H1 (cell line): ENCODE measurements at regions not wholly inside any gene's neighbourhood (a gene's known extent, or its start where the extent isn't known, plus 50 kb on each side); places are given as distances from the start of the nearest gene placed in this dataset.

Source experiments
- CTCF ChIA-PET: fragments of 300-600 bp; sonication (Branson Sonifier 250); formaldehyde crosslinking; loops from one replicate; lab custom pipeline; 2021; ENCODE audit not compliant: partially characterized antibody; lab: Charles Lee
- POLR2A ChIA-PET: fragments of 300-600 bp; sonication (Branson Sonifier 250); formaldehyde crosslinking; loops from one replicate; lab custom pipeline; 2021; ENCODE audit warnings: inconsistent platforms; ENCODE audit not compliant: partially characterized antibody; lab: Charles Lee
- DNase-seq, 2 experiments: peaks; one replicate each; pipeline versions ENCODE4 v3.0.0 to v3.0.0-alpha.2; 2010 to 2022; ENCODE audit warnings: low spot score in 2 of 2, low read depth in 1 of 2, mixed read lengths in 1 of 2
- FAIRE-seq: peaks from 2 replicates; lab custom pipeline; 2011; peaks lifted over from hg19 to GRCh38; lab: Jason Lieb, UNC
- H2AFZ ChIP-seq: 2 replicates; pipeline ENCODE4 v1.8.1; 2012; ENCODE audit warnings: low read length, inconsistent platforms
- H2AK5ac ChIP-seq: 2 replicates; pipeline ENCODE4 v1.6.1; 2013; ENCODE audit warnings: low read depth, low read length
- H2BK120ac ChIP-seq: replicated peaks from 2 replicates; pipeline ENCODE3; 2013; ENCODE audit warnings: low read depth, low read length, inconsistent platforms
- H2BK12ac ChIP-seq: 2 replicates; pipeline ENCODE4 v1.6.1; 2013; ENCODE audit warnings: low read depth, low read length
- H2BK15ac ChIP-seq: 2 replicates; pipeline ENCODE4 v1.6.1; 2013; ENCODE audit warnings: low read length
- H2BK20ac ChIP-seq: 2 replicates; pipeline ENCODE4 v1.6.1; 2013; ENCODE audit warnings: low read length
- H2BK5ac ChIP-seq: 2 replicates; pipeline ENCODE4 v1.6.1; 2013; ENCODE audit warnings: low read depth, low read length
- H3K14ac ChIP-seq: 2 replicates; pipeline ENCODE4 v1.6.1; 2013; ENCODE audit warnings: inconsistent platforms; ENCODE audit not compliant: insufficient read length
- H3K18ac ChIP-seq: 2 replicates; pipeline ENCODE4 v1.6.1; 2013; ENCODE audit warnings: low read length; ENCODE audit errors: extremely low read depth
- H3K23ac ChIP-seq: 2 replicates; pipeline ENCODE4 v1.6.1; 2013; ENCODE audit warnings: inconsistent platforms; ENCODE audit not compliant: insufficient read length
- H3K23me2 ChIP-seq: 2 replicates; pipeline ENCODE4 v1.6.1; 2013; ENCODE audit warnings: low read depth, low read length
- H3K27ac ChIP-seq: 2 replicates; pipeline ENCODE4 v1.6.1; 2011; ENCODE audit warnings: low read depth, low read length, inconsistent platforms
- H3K27me3 ChIP-seq, 4 experiments: replicated peaks in 1 of 4; 1 replicate in 1 of 4; 2 replicates in 3 of 4; pipeline versions ENCODE4 v1.6.1 to v1.8.1; 2011 to 2013; ENCODE audit warnings: low read length in 3 of 4, mild to moderate bottlenecking in 3 of 4, inconsistent platforms in 2 of 4, mixed read lengths in 2 of 4, moderate library complexity in 1 of 4; ENCODE audit not compliant: control insufficient read depth in 3 of 4, insufficient read depth in 3 of 4; ENCODE audit errors: extremely low read depth in 1 of 4
- H3K36me3 ChIP-seq, 4 experiments: 2 replicates each; pipeline versions ENCODE4 v1.6.1 to v1.8.1; 2011 to 2013; ENCODE audit warnings: mild to moderate bottlenecking in 4 of 4, low read length in 3 of 4, moderate library complexity in 2 of 4, control low read depth in 1 of 4, inconsistent platforms in 1 of 4; ENCODE audit not compliant: insufficient read depth in 4 of 4, control insufficient read depth in 2 of 4
- H3K4ac ChIP-seq: replicated peaks from 2 replicates; pipeline ENCODE3; 2013; ENCODE audit warnings: low read length, low read depth, mixed read lengths, inconsistent platforms; ENCODE audit not compliant: insufficient read length
- H3K4me1 ChIP-seq, 4 experiments: replicated peaks in 1 of 4; 1 replicate in 1 of 4; 2 replicates in 3 of 4; pipeline versions ENCODE4 v1.6.1 to v1.8.1; 2011 to 2013; ENCODE audit warnings: low read length in 3 of 4, inconsistent platforms in 2 of 4, mixed read lengths in 1 of 4; ENCODE audit not compliant: insufficient read depth in 4 of 4, control insufficient read depth in 3 of 4
- H3K4me2 ChIP-seq, 2 experiments: 2 replicates each; pipeline versions ENCODE4 v1.6.1 to v1.8.1; 2011 to 2013; ENCODE audit warnings: low read depth in 2 of 2, low read length in 2 of 2, control low read depth in 1 of 2, inconsistent platforms in 1 of 2, mild to moderate bottlenecking in 1 of 2; ENCODE audit not compliant: insufficient read depth in 1 of 2
- H3K4me3 ChIP-seq, 4 experiments: fragments of 200-600, 300-600 bp in 1 of 4; sonication (generic), shearing (Covaris generic), sonication (Bioruptor Twin) in 1 of 4; 2 replicates each; pipeline versions ENCODE4 v1.5.1 to v1.8.1; 2011 to 2016; ENCODE audit warnings: low read length in 4 of 4, low read depth in 3 of 4, control low read depth in 2 of 4, inconsistent platforms in 2 of 4, mild to moderate bottlenecking in 2 of 4, mixed read lengths in 1 of 4, moderate library complexity in 1 of 4; ENCODE audit not compliant: insufficient read depth in 2 of 4; ENCODE audit errors: extremely low read depth in 1 of 4
- H3K56ac ChIP-seq: replicated peaks from 2 replicates; pipeline ENCODE3; 2013; ENCODE audit warnings: low read depth, mild to moderate bottlenecking, mixed read lengths, low read length, inconsistent platforms; ENCODE audit not compliant: insufficient read length
- H3K79me1 ChIP-seq: 2 replicates; pipeline ENCODE4 v1.6.1; 2013; ENCODE audit warnings: low read depth, low read length, control low read depth
- H3K79me2 ChIP-seq, 2 experiments: 2 replicates each; pipeline versions ENCODE4 v1.6.1 to v1.8.1; 2012 to 2013; ENCODE audit warnings: low read length in 2 of 2, mild to moderate bottlenecking in 2 of 2, inconsistent platforms in 1 of 2; ENCODE audit not compliant: insufficient read depth in 2 of 2, control insufficient read depth in 1 of 2
- H3K9ac ChIP-seq, 4 experiments: replicated peaks in 1 of 4; 1 replicate in 1 of 4; 2 replicates in 3 of 4; pipeline versions ENCODE4 v1.6.1 to v1.8.1; 2011 to 2013; ENCODE audit warnings: low read depth in 3 of 4, low read length in 3 of 4, control low read depth in 2 of 4, mild to moderate bottlenecking in 2 of 4, moderate library complexity in 2 of 4, inconsistent platforms in 1 of 4; ENCODE audit errors: extremely low read depth in 1 of 4
- H3K9me3 ChIP-seq, 2 experiments: 2 replicates each; pipeline versions ENCODE4 v1.6.1 to v1.8.1; 2012 to 2013; ENCODE audit warnings: mild to moderate bottlenecking in 2 of 2, moderate library complexity in 2 of 2, control low read depth in 1 of 2, inconsistent platforms in 1 of 2, low read depth in 1 of 2, low read length in 1 of 2, mixed read lengths in 1 of 2; ENCODE audit not compliant: insufficient read depth in 2 of 2
- H4K20me1 ChIP-seq, 2 experiments: replicated peaks in 1 of 2; 2 replicates each; pipeline versions ENCODE3 to v1.8.1; 2011 to 2013; ENCODE audit warnings: inconsistent platforms in 2 of 2, low read length in 2 of 2, mild to moderate bottlenecking in 1 of 2; ENCODE audit not compliant: insufficient read depth in 2 of 2, control insufficient read depth in 1 of 2
- H4K5ac ChIP-seq: 2 replicates; pipeline ENCODE4 v1.6.1; 2013; ENCODE audit warnings: low read length, low read depth, mixed read lengths, inconsistent platforms; ENCODE audit not compliant: insufficient read length
- H4K8ac ChIP-seq: 2 replicates; pipeline ENCODE4 v1.8.0; 2013; ENCODE audit warnings: mild to moderate bottlenecking, moderate library complexity, low read length, inconsistent platforms; ENCODE audit not compliant: insufficient read depth; ENCODE audit errors: extremely low read depth
- H4K91ac ChIP-seq: replicated peaks from 2 replicates; pipeline ENCODE3; 2013; ENCODE audit warnings: low read length, mixed read lengths, inconsistent platforms; ENCODE audit not compliant: insufficient read length
- ZNF274 ChIP-seq: IDR thresholded peaks from 2 replicates; pipeline ENCODE4 v1.7.0; 2012; ENCODE audit warnings: low read length, borderline replicate concordance; ENCODE audit errors: extremely low read depth
- TF ChIP-seq, protein P1 (sequence below): IDR thresholded peaks from 2 replicates; pipeline ENCODE4 v1.6.1; 2012; ENCODE audit warnings: inconsistent platforms

DNA sequence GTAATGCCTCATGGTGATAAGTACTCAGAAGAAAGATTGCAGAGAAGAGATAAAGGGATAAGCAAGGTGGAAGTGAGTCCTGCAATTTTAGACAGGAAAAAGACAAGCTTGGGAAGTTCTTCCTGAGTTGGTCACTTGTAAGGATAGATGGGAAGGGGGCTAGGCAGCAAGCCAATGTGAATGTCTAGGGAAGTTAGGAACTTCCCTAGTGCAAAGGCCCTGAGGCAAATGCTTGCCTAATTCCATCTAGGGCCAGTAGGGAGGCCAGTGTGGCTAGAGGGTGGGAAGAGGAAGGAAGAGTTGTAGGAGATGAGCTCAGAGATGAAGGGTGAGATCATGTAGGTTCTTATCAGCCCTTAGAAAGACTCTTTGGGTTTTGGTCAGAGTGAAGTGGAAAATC, 206.6 kb downstream of the MAT2B start:
- Histone ChIP-seq H4K8ac (no peak overlapping the region), H2AK5ac (no peak overlapping the region), H2BK5ac (no peak overlapping the region), H3K4me2 (no peak overlapping the region), H4K91ac (no peak overlapping the region), H3K14ac (no peak overlapping the region), H3K9ac (no peak overlapping the region), H2BK20ac (no peak overlapping the region), H3K56ac (no peak overlapping the region), H3K4me1 (no peaks in the 10 kb centered on the region), H3K36me3 (no peaks in the 10 kb centered on the region), H3K4me3 (no peak overlapping the region), H3K27me3 (no peaks in the 10 kb centered on the region), H2AFZ (no peak overlapping the region), H2BK15ac (no peak overlapping the region), H3K27ac (no peak overlapping the region), H3K23ac (no peak overlapping the region), H2BK120ac (no peak overlapping the region), H4K20me1 (no peaks in the 10 kb centered on the region), H3K4ac (no peak overlapping the region), H2BK12ac (no peak overlapping the region), H3K79me2 (no peaks in the 10 kb centered on the region), H3K9me3 (no peaks in the 10 kb centered on the region), H3K79me1 (no peaks in the 10 kb centered on the region), H3K18ac (no peak overlapping the region), H4K5ac (no peak overlapping the region), H3K23me2 (no peaks in the 10 kb centered on the region)
- no peak for TF ChIP-seq ZNF274
- TF ChIP-seq, protein P1, sequence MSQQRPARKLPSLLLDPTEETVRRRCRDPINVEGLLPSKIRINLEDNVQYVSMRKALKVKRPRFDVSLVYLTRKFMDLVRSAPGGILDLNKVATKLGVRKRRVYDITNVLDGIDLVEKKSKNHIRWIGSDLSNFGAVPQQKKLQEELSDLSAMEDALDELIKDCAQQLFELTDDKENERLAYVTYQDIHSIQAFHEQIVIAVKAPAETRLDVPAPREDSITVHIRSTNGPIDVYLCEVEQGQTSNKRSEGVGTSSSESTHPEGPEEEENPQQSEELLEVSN = no peak
- no peak for FAIRE-seq
- no peak for DNase-seq
- ChIA-PET CTCF (interaction anchor here (3.1 kb wide), 1 partner anchor 16 kb away, joined by 14 read pairs; no protein-coding TSS in a partner anchor), POLR2A (no interaction called here)
